Central memory CD8-positive, alpha-beta T cell (primary cell): ENCODE measurements at regions not wholly inside any gene's neighbourhood (a gene's known extent, or its start where the extent isn't known, plus 50 kb on each side); places are given as distances from the start of the nearest gene placed in this dataset.
"Not testable (repeated sequence)": the region's sequence is repeated elsewhere in the genome, so short reads cannot be mapped to it uniquely, and the experiment has no call there.

Source experiments
- ATAC-seq: fragments of 150-1000 bp; cut with Tn5 transposase; replicated peaks from 2 replicates; pipeline ENCODE4 v1.10.0; 2022; ENCODE audit warnings: mild to moderate bottlenecking, moderate FRiP score, moderate number of reproducible peaks; ENCODE audit not compliant: poor library complexity, severe bottlenecking; ENCODE audit errors: extremely low read depth
- DNase-seq, 2 donors: peaks; one replicate each; pipeline ENCODE4 v3.0.0; 2021; ENCODE audit warnings: low spot score in 2 of 2
- H3K27ac Mint-ChIP-seq: one replicate; pipeline ENCODE4 v1.8.0; 2022; ENCODE audit warnings: low read depth, mild to moderate bottlenecking, moderate library complexity, mixed read lengths
- H3K27me3 Mint-ChIP-seq: one replicate; pipeline ENCODE4 v1.8.0; 2022; ENCODE audit warnings: mixed read lengths
- H3K36me3 Mint-ChIP-seq: one replicate; pipeline ENCODE4 v1.8.0; 2022; ENCODE audit warnings: mild to moderate bottlenecking, moderate library complexity, mixed read lengths; ENCODE audit not compliant: insufficient read depth
- H3K4me1 Mint-ChIP-seq: one replicate; pipeline ENCODE4 v1.8.0; 2022; ENCODE audit warnings: mixed read lengths
- H3K4me3 Mint-ChIP-seq: one replicate; pipeline ENCODE4 v1.8.0; 2022; ENCODE audit warnings: mild to moderate bottlenecking, moderate library complexity, mixed read lengths
- H3K9me3 Mint-ChIP-seq: one replicate; pipeline ENCODE4 v1.8.0; 2022; ENCODE audit warnings: mixed read lengths

DNA sequence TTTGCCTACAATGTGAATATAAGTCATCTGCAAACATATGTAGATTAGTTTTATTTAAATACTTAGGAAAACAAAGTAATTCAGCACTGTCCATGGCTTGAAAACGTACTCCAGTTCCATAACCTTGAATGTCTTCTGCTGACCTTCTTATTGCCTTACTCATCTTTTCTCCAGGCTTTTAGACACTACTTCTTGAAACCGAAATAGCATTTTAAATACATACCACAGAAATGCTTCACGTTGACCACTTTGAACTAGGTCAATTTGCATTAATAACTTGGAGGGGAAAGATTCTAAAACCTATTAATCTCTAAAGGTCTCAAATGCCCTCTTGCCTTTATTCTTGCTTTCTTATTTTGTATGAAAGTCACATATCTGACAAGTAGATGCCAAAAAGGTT, 995.4 kb upstream of the ACO1 start:
- Mint-ChIP-seq H3K27me3 (no peaks in the 10 kb centered on the region), H3K27ac (no peak overlapping the region), H3K4me1 (peaks cover 10% of the 10 kb centered on the region), H3K9me3 (no peaks in the 10 kb centered on the region), H3K36me3 (no peaks in the 10 kb centered on the region), H3K4me3 (no peak overlapping the region)
- no peak for DNase-seq
- no peak for ATAC-seq

DNA sequence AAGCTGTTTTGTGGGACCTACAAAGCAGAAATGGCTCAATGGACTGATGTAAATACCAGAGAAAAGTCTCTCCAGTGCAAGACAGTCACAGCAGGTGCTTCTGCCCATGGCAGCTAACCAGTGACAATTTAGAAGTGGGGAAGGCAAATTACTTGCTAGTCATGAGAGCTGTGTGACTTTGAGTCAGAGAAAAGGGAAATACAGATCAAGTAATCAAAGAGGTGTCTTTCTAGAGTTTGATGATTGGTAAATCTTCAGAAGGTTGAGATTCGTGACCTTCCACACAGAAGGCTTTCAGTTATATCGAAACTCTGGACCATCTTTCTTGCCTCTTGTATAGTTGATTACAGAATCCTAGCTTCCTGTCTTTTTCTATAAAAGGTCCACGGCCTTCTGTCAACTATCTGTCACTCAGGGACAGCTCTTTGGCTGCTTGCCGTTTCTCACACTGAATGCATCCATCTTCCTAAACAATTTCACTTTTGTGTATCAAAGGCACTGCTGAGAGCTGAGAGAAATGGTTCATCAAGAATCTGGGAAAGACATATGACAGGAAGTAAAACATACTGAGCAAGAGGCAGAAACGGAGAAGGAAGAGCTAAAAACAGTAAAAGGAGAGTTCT, 993.9 kb upstream of the ACO1 start:
- Mint-ChIP-seq H3K36me3 (no peaks in the 10 kb centered on the region), H3K9me3 (no peaks in the 10 kb centered on the region), H3K27me3 (no peaks in the 10 kb centered on the region), H3K4me3 (no peak overlapping the region), H3K4me1 (peaks cover 10% of the 10 kb centered on the region), H3K27ac (no peak overlapping the region)
- no peak for DNase-seq
- ATAC-seq = peak; percentile 24

DNA sequence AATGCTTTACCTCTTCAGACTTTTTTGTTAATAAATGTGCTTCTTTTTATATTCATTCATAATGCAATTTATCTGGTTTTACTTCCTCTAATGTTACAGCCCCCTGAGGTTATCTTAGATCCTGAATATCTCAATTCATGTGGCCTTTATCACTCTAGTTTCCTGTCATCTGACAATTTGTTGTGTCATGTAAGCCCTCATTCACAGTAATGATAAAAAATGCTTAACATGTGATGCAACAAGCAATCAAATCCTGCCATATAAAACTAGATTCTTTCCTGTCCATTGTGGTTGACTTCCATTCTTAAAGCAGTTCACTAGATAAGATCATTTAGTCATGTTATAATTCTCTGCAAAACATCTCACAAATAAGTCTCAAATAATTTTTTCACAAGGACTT, 991.2 kb upstream of the ACO1 start:
- ATAC-seq = no peak
- Mint-ChIP-seq H3K4me3 (no peak overlapping the region), H3K4me1 (peaks cover 10% of the 10 kb centered on the region), H3K9me3 (no peaks in the 10 kb centered on the region), H3K27me3 (no peaks in the 10 kb centered on the region), H3K36me3 (no peaks in the 10 kb centered on the region), H3K27ac (no peak overlapping the region)
- DNase-seq = no peak

DNA sequence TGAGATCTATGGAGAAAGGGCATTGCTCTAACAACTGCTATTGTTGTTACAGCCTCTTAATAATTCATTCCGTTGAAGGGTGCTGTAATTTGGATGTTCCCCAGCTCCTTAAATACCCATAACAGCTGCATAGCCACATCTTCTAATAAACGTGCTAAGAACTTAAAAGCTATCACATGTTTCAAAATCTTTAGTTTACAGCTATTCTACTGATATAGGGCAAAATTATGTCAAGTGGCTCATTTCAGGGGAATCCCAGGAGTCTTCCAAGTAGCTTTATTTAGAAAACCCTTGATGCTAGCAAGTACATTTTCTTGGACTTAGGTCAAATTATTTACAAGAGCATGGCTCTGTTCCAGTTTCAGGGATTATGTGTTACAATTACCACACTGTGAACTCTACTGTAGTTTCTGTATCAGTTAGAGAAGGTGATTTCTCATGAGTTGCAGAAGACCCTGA, 990.4 kb upstream of the ACO1 start:
- ATAC-seq = no peak
- Mint-ChIP-seq H3K27ac (no peak overlapping the region), H3K27me3 (no peaks in the 10 kb centered on the region), H3K36me3 (no peaks in the 10 kb centered on the region), H3K4me1 (peaks cover 10% of the 10 kb centered on the region), H3K4me3 (no peak overlapping the region), H3K9me3 (no peaks in the 10 kb centered on the region)
- DNase-seq = no peak

DNA sequence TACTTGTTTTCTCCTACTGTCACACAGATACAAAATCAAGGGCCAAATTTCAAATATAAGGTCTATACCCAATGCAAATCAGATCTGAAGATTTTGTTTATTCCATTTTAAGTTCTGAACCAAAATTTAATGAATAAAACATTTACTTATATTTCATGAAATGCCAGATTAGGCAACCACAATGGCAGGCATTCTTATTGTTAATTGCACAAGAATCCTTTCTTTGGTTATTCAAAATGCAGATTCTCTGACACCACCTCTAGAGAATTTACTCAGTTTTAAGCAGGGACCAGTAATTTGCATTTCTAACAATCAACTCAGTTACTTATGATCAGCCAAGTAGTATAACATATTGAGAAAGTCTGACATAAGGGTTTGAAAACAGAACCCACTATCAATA, 972.4 kb upstream of the ACO1 start:
- ATAC-seq = no peak
- no peak overlapping the region for H3K27ac Mint-ChIP-seq
- H3K27me3 Mint-ChIP-seq = no peaks in the 10 kb centered on the region
- no peaks in the 10 kb centered on the region for H3K9me3 Mint-ChIP-seq
- H3K4me1 Mint-ChIP-seq = no peaks in the 10 kb centered on the region
- DNase-seq = no peak
- H3K36me3 Mint-ChIP-seq = no peaks in the 10 kb centered on the region
- no peak overlapping the region for H3K4me3 Mint-ChIP-seq

DNA sequence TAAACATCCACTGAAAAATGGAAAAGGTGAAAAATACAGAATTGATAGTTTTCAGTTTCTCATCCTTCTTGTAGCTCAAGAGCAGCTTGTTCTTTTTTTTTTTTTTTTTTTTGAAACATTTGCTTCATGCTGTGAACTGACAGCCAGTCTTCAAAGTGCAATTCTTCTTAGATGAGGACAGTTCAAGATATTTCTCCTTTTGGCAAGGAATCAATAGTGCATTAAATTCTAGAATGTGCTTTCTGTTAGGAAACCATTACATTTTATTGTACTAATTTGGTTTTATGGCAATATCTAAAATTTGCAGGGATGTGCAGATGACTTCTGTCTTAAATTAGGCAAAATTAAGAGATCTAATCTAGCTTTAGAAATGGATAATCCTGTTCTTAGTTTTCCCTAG, 969.3 kb upstream of the ACO1 start:
- H3K27me3 Mint-ChIP-seq = no peaks in the 10 kb centered on the region
- H3K9me3 Mint-ChIP-seq = no peaks in the 10 kb centered on the region

DNA sequence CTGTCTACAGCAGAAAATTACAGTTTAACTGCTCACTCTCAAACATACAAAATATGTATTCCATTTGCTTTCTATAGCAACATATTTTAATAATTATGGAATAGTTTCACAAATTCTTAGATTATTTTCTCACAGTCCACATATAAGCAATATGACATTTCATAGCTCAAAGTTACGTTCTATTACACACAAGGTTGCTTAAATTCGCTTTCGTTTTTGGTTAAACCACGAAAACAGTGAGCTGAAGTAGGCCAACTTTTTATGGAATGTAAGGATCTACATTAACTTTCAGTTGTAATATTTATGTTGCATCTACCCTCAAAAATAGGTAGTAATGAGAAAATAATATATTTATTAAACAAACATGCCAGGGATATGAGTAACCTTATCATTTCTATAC, 966.0 kb upstream of the ACO1 start:
- Mint-ChIP-seq H3K27me3 (no peaks in the 10 kb centered on the region), H3K4me3 (no peak overlapping the region), H3K9me3 (no peaks in the 10 kb centered on the region), H3K27ac (peak overlapping the region; percentile 16), H3K36me3 (no peaks in the 10 kb centered on the region), H3K4me1 (peaks cover 5% of the 10 kb centered on the region)
- ATAC-seq (no peak), DNase-seq (no peak)

More for the DNA sequence above, 969.3 kb upstream of the ACO1 start:
- ATAC-seq (no peak), DNase-seq (no peak)
- Mint-ChIP-seq H3K27ac (no peak overlapping the region), H3K4me3 (no peak overlapping the region), H3K36me3 (no peaks in the 10 kb centered on the region), H3K4me1 (peaks cover 5% of the 10 kb centered on the region)

DNA sequence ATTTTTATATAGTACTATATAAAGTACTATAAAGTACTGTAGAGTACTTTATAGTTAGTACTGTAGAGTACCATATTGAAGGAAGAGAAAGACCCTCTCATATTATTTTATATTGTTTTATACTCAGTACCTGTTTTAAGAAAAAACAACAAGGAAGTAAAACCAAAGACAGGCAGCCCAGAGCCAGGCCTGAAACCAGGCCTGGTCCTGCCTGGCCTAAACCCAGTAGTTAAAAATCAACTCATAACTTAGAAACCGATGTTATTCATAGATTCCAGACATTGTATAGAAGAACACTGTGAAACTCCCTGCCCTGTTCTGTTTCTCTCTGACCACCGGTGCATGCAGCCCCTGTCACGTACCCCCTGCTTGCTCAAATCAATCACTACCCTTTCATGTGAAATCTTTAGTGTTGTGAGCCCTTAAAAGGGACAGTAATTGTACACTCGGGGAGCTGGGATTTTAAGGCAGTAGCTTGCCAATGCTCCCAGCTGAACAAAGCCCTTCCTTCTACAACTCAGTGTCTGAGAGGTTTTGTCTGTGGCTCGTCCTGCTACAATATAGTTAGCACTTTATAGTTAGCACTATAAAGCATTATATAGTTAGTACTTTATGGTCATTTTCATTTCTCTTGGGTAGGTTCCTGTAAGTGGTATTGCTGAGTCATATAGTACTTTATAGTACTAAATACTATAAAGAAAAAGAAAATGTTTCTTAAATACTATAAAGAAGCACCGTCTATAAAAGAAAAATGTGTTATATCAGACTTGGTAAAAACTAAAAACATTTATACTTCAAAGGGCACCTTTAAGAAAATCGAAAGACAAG, 940.6 kb upstream of the ACO1 start:
- ATAC-seq, DNase-seq, H3K9me3 Mint-ChIP-seq, H3K27ac Mint-ChIP-seq, H3K36me3 Mint-ChIP-seq, H3K4me1 Mint-ChIP-seq, H3K4me3 Mint-ChIP-seq, H3K27me3 Mint-ChIP-seq: not testable (repeated sequence)

DNA sequence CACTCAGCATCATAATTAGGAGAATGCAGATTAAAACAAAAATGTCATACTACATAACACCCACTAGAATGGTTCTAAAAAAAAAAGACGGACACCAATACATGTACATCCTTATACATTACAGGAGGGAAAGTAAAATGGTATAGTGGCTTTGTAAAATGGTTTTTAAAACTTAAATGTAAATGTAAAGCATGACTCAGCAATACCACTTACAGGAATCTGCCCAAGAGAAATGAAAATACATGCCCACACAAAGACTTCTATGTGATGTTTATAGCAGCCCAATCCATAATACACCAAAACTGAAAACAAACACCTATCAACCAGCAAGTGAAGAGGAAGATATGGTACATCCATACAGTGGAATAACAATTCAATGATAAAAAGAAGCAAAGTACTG, 939.1 kb upstream of the ACO1 start:
- ATAC-seq (no peak), DNase-seq (no peak)
- H3K4me3 Mint-ChIP-seq = no peak overlapping the region
- no peaks in the 10 kb centered on the region for H3K9me3 Mint-ChIP-seq
- H3K36me3 Mint-ChIP-seq = no peaks in the 10 kb centered on the region
- no peak overlapping the region for H3K27ac Mint-ChIP-seq
- no peaks in the 10 kb centered on the region for H3K27me3 Mint-ChIP-seq
- no peaks in the 10 kb centered on the region for H3K4me1 Mint-ChIP-seq

DNA sequence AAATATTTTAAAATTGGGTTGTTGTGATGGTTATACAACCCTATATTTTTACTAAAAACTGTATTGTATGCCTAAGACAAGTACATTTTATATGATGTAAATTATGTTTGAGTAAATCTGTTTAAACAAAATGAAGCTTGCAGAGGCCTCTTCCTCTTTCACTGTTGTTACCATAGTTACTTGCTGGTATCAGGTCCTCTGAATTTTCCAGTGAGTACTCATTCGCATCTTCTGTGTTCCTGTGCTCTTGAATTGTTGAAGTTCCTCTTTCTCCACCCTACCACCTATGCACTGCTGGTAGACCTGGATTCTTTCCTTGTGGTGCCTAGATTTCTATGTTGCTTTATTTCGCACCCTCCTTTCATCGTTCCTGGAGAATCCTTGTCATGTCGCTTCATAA, 938.5 kb upstream of the ACO1 start:
- no peak for DNase-seq
- H3K27ac Mint-ChIP-seq = no peak overlapping the region
- no peaks in the 10 kb centered on the region for H3K4me1 Mint-ChIP-seq
- H3K4me3 Mint-ChIP-seq = no peak overlapping the region
- no peak for ATAC-seq
- no peaks in the 10 kb centered on the region for H3K36me3 Mint-ChIP-seq
- no peaks in the 10 kb centered on the region for H3K9me3 Mint-ChIP-seq
- H3K27me3 Mint-ChIP-seq = no peaks in the 10 kb centered on the region

DNA sequence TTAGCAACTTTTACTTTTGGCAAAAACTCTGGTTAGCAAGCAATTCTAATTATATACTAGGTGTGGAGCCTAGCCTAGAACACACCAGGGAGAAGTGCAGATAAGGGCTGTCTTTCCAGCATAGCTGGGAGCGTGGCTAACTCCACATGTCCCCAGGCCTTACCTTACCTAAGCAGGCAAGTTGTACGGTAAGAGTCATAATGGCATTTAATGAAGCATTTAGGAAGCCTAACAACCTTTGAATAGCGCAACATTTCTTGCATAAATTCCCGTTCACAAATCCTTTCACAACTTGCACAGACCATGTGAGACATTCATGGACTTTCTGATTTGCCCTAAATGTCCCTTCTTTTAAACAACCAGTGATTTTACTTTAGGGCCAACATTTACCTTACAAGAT, 917.4 kb upstream of the ACO1 start:
- no peak for ATAC-seq
- Mint-ChIP-seq H3K4me3 (no peak overlapping the region), H3K36me3 (no peaks in the 10 kb centered on the region), H3K27ac (no peak overlapping the region), H3K27me3 (no peaks in the 10 kb centered on the region), H3K9me3 (no peaks in the 10 kb centered on the region), H3K4me1 (peaks cover 6% of the 10 kb centered on the region)
- DNase-seq = no peak

DNA sequence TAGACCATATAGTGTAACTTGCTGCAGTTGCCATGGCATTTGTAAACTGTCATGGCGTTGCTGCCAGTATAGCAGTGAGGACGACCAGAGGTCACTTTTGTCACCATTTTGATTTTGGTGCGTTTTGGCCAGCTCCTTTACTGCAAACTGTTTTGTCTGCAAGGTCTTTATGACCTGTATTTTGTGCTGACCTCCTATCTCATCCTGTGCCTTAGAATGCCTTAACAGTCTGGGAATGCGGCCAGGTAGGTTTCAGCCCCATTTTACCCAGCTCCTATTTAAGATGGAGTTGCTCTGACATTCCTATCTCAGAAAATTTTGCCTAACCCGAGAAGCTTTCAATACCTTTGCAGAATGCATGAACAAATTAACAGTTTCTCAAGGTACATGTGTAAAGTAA, 914.4 kb upstream of the ACO1 start:
- Mint-ChIP-seq H3K4me3 (no peak overlapping the region), H3K9me3 (no peaks in the 10 kb centered on the region), H3K4me1 (peaks cover 6% of the 10 kb centered on the region), H3K27ac (no peak overlapping the region), H3K36me3 (no peaks in the 10 kb centered on the region), H3K27me3 (no peaks in the 10 kb centered on the region)
- ATAC-seq = no peak
- no peak for DNase-seq

DNA sequence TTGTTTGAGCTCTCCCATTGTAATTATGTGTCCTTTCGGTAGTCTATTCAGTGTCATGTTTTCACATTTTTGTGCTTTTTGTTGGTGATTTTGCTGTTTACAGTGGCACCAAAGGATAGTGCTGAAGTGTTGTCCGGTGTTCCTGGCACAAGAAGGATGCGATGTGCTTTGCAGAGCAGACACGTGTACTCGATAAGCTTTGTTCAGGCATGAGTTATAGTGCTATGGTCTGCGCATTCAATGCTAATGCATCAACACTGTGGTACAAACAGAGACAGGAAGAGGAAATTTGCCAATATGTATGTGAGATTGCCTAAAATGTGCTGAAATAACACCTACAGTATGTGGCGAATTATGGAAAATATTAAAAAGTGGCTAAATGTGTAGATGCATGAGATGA, 913.4 kb upstream of the ACO1 start:
- Mint-ChIP-seq H3K27ac (no peak overlapping the region), H3K27me3 (no peaks in the 10 kb centered on the region), H3K9me3 (no peaks in the 10 kb centered on the region), H3K36me3 (no peaks in the 10 kb centered on the region), H3K4me3 (no peak overlapping the region), H3K4me1 (peaks cover 6% of the 10 kb centered on the region)
- ATAC-seq (no peak), DNase-seq (no peak)
